GM12878 (cell line): ENCODE measurements at regions not wholly inside any gene's neighbourhood (a gene's known extent, or its start where the extent isn't known, plus 50 kb on each side); places are given as distances from the start of the nearest gene placed in this dataset.

Experiments used
- CEBPB ChIP-seq, 2 experiments: fragments of 150-350 bp in 1 of 2; IDR thresholded peaks; 2 replicates each; pipeline ENCODE4 v1.6.1; 2012 to 2014; ENCODE audit warnings: low read depth in 2 of 2, low read length in 2 of 2, borderline replicate concordance in 1 of 2, inconsistent platforms in 1 of 2
- CHD1 ChIP-seq: IDR thresholded peaks from 2 replicates; pipeline ENCODE4 v1.6.1; 2012; ENCODE audit warnings: low read depth, low read length, improper control_type of control experiment
- CHD4 ChIP-seq: fragments of 200-600 bp; sonication (generic); IDR thresholded peaks from 2 replicates; pipeline ENCODE4 v1.6.1; 2016; ENCODE audit warnings: mild to moderate bottlenecking
- CREB1 ChIP-seq: IDR thresholded peaks from 2 replicates; pipeline ENCODE4 v1.6.1; 2012; ENCODE audit warnings: low read depth, mild to moderate bottlenecking, inconsistent platforms
- E2F4 ChIP-seq: IDR thresholded peaks from 2 replicates; pipeline ENCODE4 v1.6.1; 2012; ENCODE audit warnings: low read depth, low read length, improper control_type of control experiment
- HDAC2 ChIP-seq: fragments of 200-600 bp; sonication (generic); IDR thresholded peaks from 2 replicates; pipeline ENCODE4 v1.6.1; 2017
- PAX5 ChIP-seq: IDR thresholded peaks from 2 replicates; pipeline ENCODE4 v1.6.1; 2011; ENCODE audit warnings: low read depth, low read length, borderline replicate concordance
- POLR2A ChIP-seq: IDR thresholded peaks from 2 replicates; pipeline ENCODE4 v1.6.1; 2011; ENCODE audit warnings: low read depth, mild to moderate bottlenecking, low read length
- POLR2AphosphoS5 ChIP-seq: IDR thresholded peaks from 2 replicates; pipeline ENCODE4 v1.6.1; 2011; ENCODE audit warnings: mild to moderate bottlenecking, low read length, inconsistent platforms
- SP1 ChIP-seq: IDR thresholded peaks from one replicate; pipeline ENCODE4 v1.6.1; 2011; ENCODE audit warnings: low read depth, low read length
- SREBF2 ChIP-seq: IDR thresholded peaks from 2 replicates; pipeline ENCODE4 v1.6.1; 2012; ENCODE audit warnings: mild to moderate bottlenecking, low read length
- YBX1 ChIP-seq: fragments of 450-650 bp; IDR thresholded peaks from 2 replicates; pipeline ENCODE4 v1.6.1; 2016; ENCODE audit warnings: antibody characterized with exemption
- TF ChIP-seq, protein P1 (sequence below): IDR thresholded peaks from 2 replicates; pipeline ENCODE4 v1.6.1; 2012; ENCODE audit warnings: low read depth, low read length, improper control_type of control experiment
- TF ChIP-seq, protein P2 (sequence below), 3 experiments: IDR thresholded peaks in 2 of 3; conservative IDR thresholded peaks in 1 of 3; 2 replicates each; pipeline ENCODE4 v1.5.1; 2011; ENCODE audit warnings: low read depth in 3 of 3, low read length in 3 of 3, mild to moderate bottlenecking in 3 of 3, control low read depth in 2 of 3, moderate library complexity in 2 of 3, inconsistent platforms in 1 of 3, mixed read lengths in 1 of 3; ENCODE audit not compliant: control insufficient read depth in 2 of 3, insufficient read depth in 1 of 3; ENCODE audit errors: extremely low read depth in 1 of 3

DNA sequence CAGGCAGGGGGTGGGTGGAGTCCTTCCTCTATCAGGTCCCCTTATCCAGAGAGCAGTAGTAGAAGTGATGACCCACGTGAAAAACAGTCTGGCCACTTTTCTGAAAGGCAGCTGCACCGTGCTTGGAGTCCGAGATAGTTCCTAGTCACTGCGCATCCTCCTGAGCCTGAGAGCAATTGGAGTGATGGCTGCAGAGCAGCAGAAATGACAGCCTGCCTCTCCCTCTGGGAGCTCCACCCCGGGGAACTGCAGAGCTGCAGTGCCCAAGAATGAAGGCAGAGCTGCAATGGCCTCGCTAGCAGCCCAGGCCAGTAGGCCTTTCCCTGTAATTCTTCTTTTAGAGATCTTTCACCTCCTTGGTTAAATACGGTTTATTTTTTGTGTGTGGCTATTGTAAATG is 82.6 kb downstream of the CETN3 start:
- TF ChIP-seq POLR2A (no peak), E2F4 (no peak), SREBF2 (no peak), CHD1 (no peak), POLR2AphosphoS5 (no peak), HDAC2 (no peak), PAX5 (no peak), SP1 (no peak), CREB1 (no peak), YBX1 (no peak), CHD4 (no peak), CEBPB (IDR thresholded peaks at IDR 0.05; ENCODE audit: borderline replicate concordance in 1 of 2, low read depth in 2 of 2, low read length in 2 of 2) (no peak)
- TF ChIP-seq, protein P1, sequence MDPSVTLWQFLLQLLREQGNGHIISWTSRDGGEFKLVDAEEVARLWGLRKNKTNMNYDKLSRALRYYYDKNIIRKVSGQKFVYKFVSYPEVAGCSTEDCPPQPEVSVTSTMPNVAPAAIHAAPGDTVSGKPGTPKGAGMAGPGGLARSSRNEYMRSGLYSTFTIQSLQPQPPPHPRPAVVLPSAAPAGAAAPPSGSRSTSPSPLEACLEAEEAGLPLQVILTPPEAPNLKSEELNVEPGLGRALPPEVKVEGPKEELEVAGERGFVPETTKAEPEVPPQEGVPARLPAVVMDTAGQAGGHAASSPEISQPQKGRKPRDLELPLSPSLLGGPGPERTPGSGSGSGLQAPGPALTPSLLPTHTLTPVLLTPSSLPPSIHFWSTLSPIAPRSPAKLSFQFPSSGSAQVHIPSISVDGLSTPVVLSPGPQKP = no peak
- TF ChIP-seq, protein P2, sequence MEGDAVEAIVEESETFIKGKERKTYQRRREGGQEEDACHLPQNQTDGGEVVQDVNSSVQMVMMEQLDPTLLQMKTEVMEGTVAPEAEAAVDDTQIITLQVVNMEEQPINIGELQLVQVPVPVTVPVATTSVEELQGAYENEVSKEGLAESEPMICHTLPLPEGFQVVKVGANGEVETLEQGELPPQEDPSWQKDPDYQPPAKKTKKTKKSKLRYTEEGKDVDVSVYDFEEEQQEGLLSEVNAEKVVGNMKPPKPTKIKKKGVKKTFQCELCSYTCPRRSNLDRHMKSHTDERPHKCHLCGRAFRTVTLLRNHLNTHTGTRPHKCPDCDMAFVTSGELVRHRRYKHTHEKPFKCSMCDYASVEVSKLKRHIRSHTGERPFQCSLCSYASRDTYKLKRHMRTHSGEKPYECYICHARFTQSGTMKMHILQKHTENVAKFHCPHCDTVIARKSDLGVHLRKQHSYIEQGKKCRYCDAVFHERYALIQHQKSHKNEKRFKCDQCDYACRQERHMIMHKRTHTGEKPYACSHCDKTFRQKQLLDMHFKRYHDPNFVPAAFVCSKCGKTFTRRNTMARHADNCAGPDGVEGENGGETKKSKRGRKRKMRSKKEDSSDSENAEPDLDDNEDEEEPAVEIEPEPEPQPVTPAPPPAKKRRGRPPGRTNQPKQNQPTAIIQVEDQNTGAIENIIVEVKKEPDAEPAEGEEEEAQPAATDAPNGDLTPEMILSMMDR (IDR thresholded peaks at IDR 0.05 in 2 of 3, conservative IDR thresholded peaks at IDR 0.05 in 1 of 3; ENCODE audit: control insufficient read depth in 2 of 3, extremely low read depth in 1 of 3, insufficient read depth in 1 of 3, low read depth in 3 of 3, low read length in 3 of 3) = no peak
